C4-2B (cell line): ENCODE measurements at regions not wholly inside any gene's neighbourhood (a gene's known extent, or its start where the extent isn't known, plus 50 kb on each side); places are given as distances from the start of the nearest gene placed in this dataset.

Experiments
- CTCF ChIP-seq: fragments of 450-650 bp; conservative IDR thresholded peaks from 2 replicates; pipeline ENCODE4 v1.5.1; 2017; ENCODE audit warnings: mild to moderate bottlenecking
- ZFX ChIP-seq: fragments of 450-650 bp; IDR thresholded peaks from 2 replicates; pipeline ENCODE4 v1.6.1; 2017

- TF ChIP-seq CTCF (no peak), ZFX (no peak)
Measured at GRCh38 chr3:90180096-90180495, 1072.7 kb downstream of the EPHA3 start.
